Glutamatergic neuron (in vitro differentiated cells): ENCODE measurements at regions not wholly inside any gene's neighbourhood (a gene's known extent, or its start where the extent isn't known, plus 50 kb on each side); places are given as distances from the start of the nearest gene placed in this dataset.

Source experiments
- DNase-seq: peaks from one replicate; pipeline ENCODE4 v3.0.0; 2022
- H3K27ac Mint-ChIP-seq: one replicate; pipeline ENCODE4 v1.8.0; 2020; ENCODE audit warnings: mild to moderate bottlenecking, mixed read lengths, inconsistent platforms; ENCODE audit not compliant: unreplicated experiment
- H3K27me3 Mint-ChIP-seq: one replicate; pipeline ENCODE4 v1.8.0; 2020; ENCODE audit warnings: mild to moderate bottlenecking, moderate library complexity, mixed read lengths, inconsistent platforms; ENCODE audit not compliant: unreplicated experiment
- H3K36me3 Mint-ChIP-seq: one replicate; pipeline ENCODE4 v1.8.0; 2020; ENCODE audit warnings: mild to moderate bottlenecking, mixed read lengths, inconsistent platforms; ENCODE audit not compliant: unreplicated experiment
- H3K4me1 Mint-ChIP-seq: one replicate; pipeline ENCODE4 v1.8.0; 2020; ENCODE audit warnings: mild to moderate bottlenecking, low read depth, mixed read lengths, inconsistent platforms; ENCODE audit not compliant: unreplicated experiment
- H3K4me3 Mint-ChIP-seq: one replicate; pipeline ENCODE4 v1.8.0; 2020; ENCODE audit warnings: mild to moderate bottlenecking, mixed read lengths, inconsistent platforms; ENCODE audit not compliant: unreplicated experiment
- H3K9me3 Mint-ChIP-seq: one replicate; pipeline ENCODE4 v1.8.0; 2020; ENCODE audit warnings: mild to moderate bottlenecking, moderate library complexity, mixed read lengths, inconsistent platforms; ENCODE audit not compliant: unreplicated experiment
- CTCF ChIP-seq: fragments of 200-600 bp; sonication (generic); IDR thresholded peaks from one replicate; pipeline ENCODE4 v1.5.0; 2021; ENCODE audit not compliant: partially characterized antibody, unreplicated experiment

- no peak for TF ChIP-seq CTCF
- Mint-ChIP-seq H3K9me3 (peaks cover 5% of the 10 kb centered on the region), H3K4me1 (peaks cover 12% of the 10 kb centered on the region), H3K27me3 (no peaks in the 10 kb centered on the region), H3K36me3 (peaks cover 9% of the 10 kb centered on the region), H3K4me3 (no peak overlapping the region), H3K27ac (no peak overlapping the region)
- no peak for DNase-seq
These were observed 963.7 kb upstream of the ADGRL2 start for GRCh38 chr1:80837066-80837465.

- Mint-ChIP-seq H3K27ac (no peak overlapping the region), H3K36me3 (peaks cover 4% of the 10 kb centered on the region)
- DNase-seq: no peak
These were observed 964.2 kb upstream of the ADGRL2 start for GRCh38 chr1:80836505-80836904.

GRCh38 chr1:80827666-80828065 lies 973.1 kb upstream of the ADGRL2 start:
- H3K36me3 Mint-ChIP-seq: no peaks in the 10 kb centered on the region

More at GRCh38 chr1:80836505-80836904, 964.2 kb upstream of the ADGRL2 start:
- Mint-ChIP-seq H3K4me1 (peaks cover 12% of the 10 kb centered on the region), H3K4me3 (no peak overlapping the region), H3K9me3 (peaks cover 4% of the 10 kb centered on the region), H3K27me3 (no peaks in the 10 kb centered on the region)
- TF ChIP-seq CTCF: no peak

GRCh38 chr1:80825067-80825466 lies 975.7 kb upstream of the ADGRL2 start:
- Mint-ChIP-seq H3K4me1 (no peaks in the 10 kb centered on the region), H3K4me3 (no peak overlapping the region)

More at GRCh38 chr1:80827666-80828065, 973.1 kb upstream of the ADGRL2 start:
- H3K4me1 Mint-ChIP-seq: no peaks in the 10 kb centered on the region
- no peak overlapping the region for H3K4me3 Mint-ChIP-seq
- DNase-seq: no peak
- no peaks in the 10 kb centered on the region for H3K9me3 Mint-ChIP-seq
- H3K27ac Mint-ChIP-seq: no peak overlapping the region
- no peak for TF ChIP-seq CTCF
- no peaks in the 10 kb centered on the region for H3K27me3 Mint-ChIP-seq

GRCh38 chr1:80818211-80818610 lies 982.5 kb upstream of the ADGRL2 start:
- Mint-ChIP-seq H3K4me1 (peaks cover 2% of the 10 kb centered on the region), H3K4me3 (no peak overlapping the region), H3K9me3 (no peaks in the 10 kb centered on the region), H3K27ac (no peak overlapping the region), H3K36me3 (no peaks in the 10 kb centered on the region), H3K27me3 (no peaks in the 10 kb centered on the region)
- DNase-seq: no peak
- no peak for TF ChIP-seq CTCF

More at GRCh38 chr1:80825067-80825466, 975.7 kb upstream of the ADGRL2 start:
- no peaks in the 10 kb centered on the region for H3K36me3 Mint-ChIP-seq
- H3K27ac Mint-ChIP-seq: no peak overlapping the region
- no peak for DNase-seq
- TF ChIP-seq CTCF: no peak
- no peaks in the 10 kb centered on the region for H3K9me3 Mint-ChIP-seq
- no peaks in the 10 kb centered on the region for H3K27me3 Mint-ChIP-seq
